ENCODE measurements at regions not wholly inside any gene's neighbourhood (a gene's known extent, or its start where the extent isn't known, plus 50 kb on each side); places are given as distances from the start of the nearest gene placed in this dataset.
"Not testable (repeated sequence)": the region's sequence is repeated elsewhere in the genome, so short reads cannot be mapped to it uniquely, and the experiment has no call there.

GRCh38 chr5:163951069-163951468, 445.6 kb downstream of the MAT2B start:
- H3K27me3 ChIP-seq (ENCODE audit: control insufficient read depth in 2 of 2, insufficient read depth in 2 of 2, low read length in 2 of 2) = no peaks in the 10 kb centered on the region
- no peak overlapping the region for H3K9ac ChIP-seq (ENCODE audit: insufficient read depth, low read length, poor library complexity, severe bottlenecking)
- H3K27me3 Mint-ChIP-seq (ENCODE audit: low read depth in 3 of 3) = peaks cover 0 to 2% (median 0%) of the 10 kb centered on the region in 3 donors
- no peak for DNase-seq
- intact Hi-C loops (cut with micrococcal nuclease) = no loop called here
- H3K9me3 ChIP-seq (replicated peaks in 1 of 2; ENCODE audit: control insufficient read depth in 1 of 2, insufficient read depth in 1 of 2, low read length in 2 of 2) = no peaks in the 10 kb centered on the region
- H3K27ac ChIP-seq (ENCODE audit: low read depth in 1 of 2, low read length in 2 of 2) = no peak overlapping the region
- no peak overlapping the region for H3K27ac Mint-ChIP-seq
- H3K36me3 Mint-ChIP-seq = no peaks in the 10 kb centered on the region
- H3K4me1 Mint-ChIP-seq = peaks cover 37% of the 10 kb centered on the region
- no peak overlapping the region for H3K4me3 ChIP-seq (replicated peaks in 1 of 3; ENCODE audit: low read depth in 2 of 3, low read length in 3 of 3)
- TF ChIP-seq, protein P1, sequence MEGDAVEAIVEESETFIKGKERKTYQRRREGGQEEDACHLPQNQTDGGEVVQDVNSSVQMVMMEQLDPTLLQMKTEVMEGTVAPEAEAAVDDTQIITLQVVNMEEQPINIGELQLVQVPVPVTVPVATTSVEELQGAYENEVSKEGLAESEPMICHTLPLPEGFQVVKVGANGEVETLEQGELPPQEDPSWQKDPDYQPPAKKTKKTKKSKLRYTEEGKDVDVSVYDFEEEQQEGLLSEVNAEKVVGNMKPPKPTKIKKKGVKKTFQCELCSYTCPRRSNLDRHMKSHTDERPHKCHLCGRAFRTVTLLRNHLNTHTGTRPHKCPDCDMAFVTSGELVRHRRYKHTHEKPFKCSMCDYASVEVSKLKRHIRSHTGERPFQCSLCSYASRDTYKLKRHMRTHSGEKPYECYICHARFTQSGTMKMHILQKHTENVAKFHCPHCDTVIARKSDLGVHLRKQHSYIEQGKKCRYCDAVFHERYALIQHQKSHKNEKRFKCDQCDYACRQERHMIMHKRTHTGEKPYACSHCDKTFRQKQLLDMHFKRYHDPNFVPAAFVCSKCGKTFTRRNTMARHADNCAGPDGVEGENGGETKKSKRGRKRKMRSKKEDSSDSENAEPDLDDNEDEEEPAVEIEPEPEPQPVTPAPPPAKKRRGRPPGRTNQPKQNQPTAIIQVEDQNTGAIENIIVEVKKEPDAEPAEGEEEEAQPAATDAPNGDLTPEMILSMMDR (IDR thresholded peaks at IDR 0.05) = no peak
- H3K4me2 ChIP-seq (replicated peaks; ENCODE audit: extremely low read depth, low read length, poor library complexity, severe bottlenecking) = no peak overlapping the region
- WGBS (ENCODE audit: insufficient coverage) = 100% methylated on average over 1 of the region's 4 CpGs
- no peaks in the 10 kb centered on the region for H4K20me1 ChIP-seq (ENCODE audit: insufficient read depth, low read length)
- H3K4me1 ChIP-seq (ENCODE audit: control insufficient read depth in 1 of 2, insufficient read depth in 2 of 2, low read length in 2 of 2) = peaks cover 17 to 32% of the 10 kb centered on the region in 2 donors
- no peaks in the 10 kb centered on the region for H3K79me2 ChIP-seq (ENCODE audit: insufficient read depth, low read length)
- no peak overlapping the region for H3K4me3 Mint-ChIP-seq
- H2AFZ ChIP-seq (ENCODE audit: insufficient read depth, low read depth, low read length, poor library complexity, severe bottlenecking) = no peak overlapping the region
- H3K36me3 ChIP-seq (replicated peaks in 1 of 2; ENCODE audit: control insufficient read depth in 1 of 2, insufficient read depth in 2 of 2, low read length in 2 of 2) = no peaks in the 10 kb centered on the region
- H3K9me3 Mint-ChIP-seq = peaks cover 0 to 3% (median 0%) of the 10 kb centered on the region in 7 donors

DNA sequence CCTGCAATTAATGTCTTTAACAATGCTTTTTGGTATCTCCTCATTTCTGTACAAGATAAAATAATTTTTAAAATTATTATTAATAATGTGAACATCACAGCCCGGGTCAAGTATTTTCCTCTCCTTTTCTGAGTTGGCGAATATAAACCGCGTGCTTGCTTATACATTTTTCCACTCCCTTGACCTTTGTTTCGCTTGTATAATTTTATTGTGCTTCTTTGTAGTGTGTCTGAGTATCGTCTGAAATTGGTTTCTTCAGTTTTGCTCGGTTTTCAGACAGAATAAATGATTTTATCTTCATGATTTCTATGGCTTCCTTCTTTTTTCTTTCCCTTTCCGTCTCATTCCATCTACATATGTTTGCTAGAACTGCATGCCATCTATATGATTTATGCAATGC, 448.5 kb downstream of the MAT2B start:
- H3K4me3 ChIP-seq (replicated peaks in 1 of 3; ENCODE audit: low read depth in 2 of 3, low read length in 3 of 3) = no peak overlapping the region

DNA sequence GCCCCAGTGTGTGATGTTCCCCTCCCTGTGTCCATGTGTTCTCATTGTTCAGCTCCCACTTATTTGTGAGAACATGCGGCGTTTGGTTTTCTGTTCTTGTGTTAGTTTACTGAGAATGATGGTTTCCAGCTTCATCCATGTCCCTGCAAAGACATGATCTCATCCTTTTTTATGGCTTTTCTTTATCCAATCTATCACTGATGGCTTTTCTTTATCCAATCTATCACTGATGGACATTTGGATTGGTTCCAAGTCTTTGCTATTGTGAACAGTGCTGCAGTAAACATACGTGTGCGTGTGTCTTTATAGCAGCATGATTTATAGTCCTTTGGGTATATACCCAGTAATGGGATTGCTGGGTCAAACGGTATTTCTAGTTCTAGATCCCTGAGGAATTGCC, 455.8 kb downstream of the MAT2B start:
- H3K9ac ChIP-seq (ENCODE audit: insufficient read depth, low read length, poor library complexity, severe bottlenecking); H2AFZ ChIP-seq (ENCODE audit: insufficient read depth, low read depth, low read length, poor library complexity, severe bottlenecking); H3K27ac Mint-ChIP-seq; H3K27me3 Mint-ChIP-seq (ENCODE audit: low read depth in 3 of 3); H3K4me3 ChIP-seq (replicated peaks in 1 of 3; ENCODE audit: low read depth in 2 of 3, low read length in 3 of 3); H4K20me1 ChIP-seq (ENCODE audit: insufficient read depth, low read length); H3K36me3 Mint-ChIP-seq; H3K9me3 Mint-ChIP-seq; H3K9me3 ChIP-seq (replicated peaks in 1 of 2; ENCODE audit: control insufficient read depth in 1 of 2, insufficient read depth in 1 of 2, low read length in 2 of 2); H3K4me3 Mint-ChIP-seq; H3K36me3 ChIP-seq (replicated peaks in 1 of 2; ENCODE audit: control insufficient read depth in 1 of 2, insufficient read depth in 2 of 2, low read length in 2 of 2); H3K27ac ChIP-seq (ENCODE audit: low read depth in 1 of 2, low read length in 2 of 2); intact Hi-C loops (cut with micrococcal nuclease); H3K27me3 ChIP-seq (ENCODE audit: control insufficient read depth in 2 of 2, insufficient read depth in 2 of 2, low read length in 2 of 2); DNase-seq; H3K79me2 ChIP-seq (ENCODE audit: insufficient read depth, low read length); H3K4me2 ChIP-seq (replicated peaks; ENCODE audit: extremely low read depth, low read length, poor library complexity, severe bottlenecking): not testable (repeated sequence)
- H3K4me1 Mint-ChIP-seq = peaks cover 19% of the 10 kb centered on the region
- peaks cover 16 to 17% of the 10 kb centered on the region in 2 donors for H3K4me1 ChIP-seq (ENCODE audit: control insufficient read depth in 1 of 2, insufficient read depth in 2 of 2, low read length in 2 of 2)
- no CpG with 5 or more reads among the region's 5 CpGs for WGBS (ENCODE audit: insufficient coverage)

More for the DNA sequence above, 448.5 kb downstream of the MAT2B start:
- H3K4me2 ChIP-seq (replicated peaks; ENCODE audit: extremely low read depth, low read length, poor library complexity, severe bottlenecking) = no peak overlapping the region
- no peaks in the 10 kb centered on the region for H3K36me3 Mint-ChIP-seq
- no peaks in the 10 kb centered on the region for H3K9me3 ChIP-seq (replicated peaks in 1 of 2; ENCODE audit: control insufficient read depth in 1 of 2, insufficient read depth in 1 of 2, low read length in 2 of 2)
- H3K36me3 ChIP-seq (replicated peaks in 1 of 2; ENCODE audit: control insufficient read depth in 1 of 2, insufficient read depth in 2 of 2, low read length in 2 of 2) = no peaks in the 10 kb centered on the region
- H3K27me3 ChIP-seq (ENCODE audit: control insufficient read depth in 2 of 2, insufficient read depth in 2 of 2, low read length in 2 of 2) = no peaks in the 10 kb centered on the region
- H3K27ac ChIP-seq (ENCODE audit: low read depth in 1 of 2, low read length in 2 of 2) = no peak overlapping the region
- WGBS (ENCODE audit: insufficient coverage) = no CpG with 5 or more reads among the region's 8 CpGs
- peaks cover 1% of the 10 kb centered on the region in 3 donors for H3K27me3 Mint-ChIP-seq (ENCODE audit: low read depth in 3 of 3)
- H3K79me2 ChIP-seq (ENCODE audit: insufficient read depth, low read length) = no peaks in the 10 kb centered on the region
- no peak overlapping the region for H3K4me3 Mint-ChIP-seq
- H4K20me1 ChIP-seq (ENCODE audit: insufficient read depth, low read length) = no peaks in the 10 kb centered on the region
- H2AFZ ChIP-seq (ENCODE audit: insufficient read depth, low read depth, low read length, poor library complexity, severe bottlenecking) = no peak overlapping the region
- H3K4me1 ChIP-seq (ENCODE audit: control insufficient read depth in 1 of 2, insufficient read depth in 2 of 2, low read length in 2 of 2) = peaks cover 0 to 7% of the 10 kb centered on the region in 2 donors
- no peak overlapping the region for H3K27ac Mint-ChIP-seq
- H3K9me3 Mint-ChIP-seq = peaks cover 0 to 4% (median 0%) of the 10 kb centered on the region in 7 donors
- no peak overlapping the region for H3K9ac ChIP-seq (ENCODE audit: insufficient read depth, low read length, poor library complexity, severe bottlenecking)
- intact Hi-C loops (cut with micrococcal nuclease) = no loop called here
- DNase-seq = no peak
- TF ChIP-seq, protein P1 (IDR thresholded peaks at IDR 0.05) = no peak
- peaks cover 17% of the 10 kb centered on the region for H3K4me1 Mint-ChIP-seq

Data from CD14-positive monocyte (primary cell).